Esophagus squamous epithelium (tissue), 5 donors: ENCODE measurements at regions not wholly inside any gene's neighbourhood (a gene's known extent, or its start where the extent isn't known, plus 50 kb on each side); places are given as distances from the start of the nearest gene placed in this dataset.

Source experiments
- DNase-seq: peaks from one replicate; lab custom pipeline; 2025; lab: John Stamatoyannopoulos, UW
- H3K27ac ChIP-seq, 4 donors: fragments of 200-600 bp; sonication (generic); one replicate each; pipeline ENCODE4 v1.5.1; 2016 to 2019; ENCODE audit warnings: mild to moderate bottlenecking in 1 of 4
- H3K27me3 ChIP-seq, 4 donors: fragments of 200-600 bp; sonication (generic); 1 replicate in 3 of 4; 2 replicates in 1 of 4; pipeline versions ENCODE4 v1.5.1 to v1.6.0; 2017 to 2021; ENCODE audit warnings: antibody characterized with exemption in 1 of 4
- H3K36me3 ChIP-seq, 3 donors: fragments of 200-600 bp; sonication (generic); one replicate each; pipeline ENCODE4 v1.5.1; 2016 to 2019
- H3K4me1 ChIP-seq, 3 donors: fragments of 200-600 bp; sonication (generic); one replicate each; pipeline ENCODE4 v1.5.1; 2017 to 2019
- H3K4me3 ChIP-seq, 4 donors: fragments of 200-600 bp; sonication (generic); 1 replicate in 3 of 4; 2 replicates in 1 of 4; pipeline ENCODE4 v1.5.1; 2016 to 2019; ENCODE audit warnings: mild to moderate bottlenecking in 2 of 4, moderate library complexity in 1 of 4
- H3K9me3 ChIP-seq, 3 donors: fragments of 200-600 bp; sonication (generic); one replicate each; pipeline ENCODE4 v1.5.1; 2016 to 2019
- CTCF ChIP-seq, 6 experiments: fragments of 450-650 bp in 4 of 6; fragments of 200-600 bp in 2 of 6; sonication (generic) in 2 of 6; IDR thresholded peaks; one replicate each; pipeline ENCODE4 v1.5.1; 2016 to 2019; ENCODE audit warnings: antibody characterized with exemption in 6 of 6, mild to moderate bottlenecking in 4 of 6, moderate library complexity in 4 of 6
- POLR2A ChIP-seq, 4 donors: fragments of 450-650 bp; IDR thresholded peaks; one replicate each; pipeline ENCODE4 v1.6.1; 2017; ENCODE audit warnings: antibody characterized with exemption in 4 of 4, mild to moderate bottlenecking in 4 of 4, moderate library complexity in 3 of 4
- WGBS, 2 donors: methylation state at CpG; one replicate each; pipeline ENCODE4 v1.1.5; 2018; 5-methylcytosine and 5-hydroxymethylcytosine counted together
- intact Hi-C: fragments of 100-400 bp; cut with DNase I; formaldehyde crosslinking; loops from one replicate; pipeline ENCODE4 v1.15.0; 2022
- donor health status: DM: yes; HTN: yes; CAD: no.

- H3K4me3 ChIP-seq = no peak overlapping the region
- H3K27ac ChIP-seq = no peak overlapping the region
- WGBS, 2 donors = 32 to 41% methylated on average over 1 of the region's 1 CpG
- intact Hi-C loops = no loop called here
- no peaks in the 10 kb centered on the region for H3K27me3 ChIP-seq
- no peak for DNase-seq
- H3K4me1 ChIP-seq = peaks cover 0 to 16% (median 4%) of the 10 kb centered on the region in 3 donors
- H3K36me3 ChIP-seq = no peaks in the 10 kb centered on the region
- TF ChIP-seq CTCF (IDR thresholded peaks at IDR 0.05) (no peak), POLR2A (IDR thresholded peaks at IDR 0.05) (no peak)
- H3K9me3 ChIP-seq = no peaks in the 10 kb centered on the region
These were observed 435.5 kb downstream of the KCNJ2 start for GRCh38 chr17:70604854-70605253.

DNA sequence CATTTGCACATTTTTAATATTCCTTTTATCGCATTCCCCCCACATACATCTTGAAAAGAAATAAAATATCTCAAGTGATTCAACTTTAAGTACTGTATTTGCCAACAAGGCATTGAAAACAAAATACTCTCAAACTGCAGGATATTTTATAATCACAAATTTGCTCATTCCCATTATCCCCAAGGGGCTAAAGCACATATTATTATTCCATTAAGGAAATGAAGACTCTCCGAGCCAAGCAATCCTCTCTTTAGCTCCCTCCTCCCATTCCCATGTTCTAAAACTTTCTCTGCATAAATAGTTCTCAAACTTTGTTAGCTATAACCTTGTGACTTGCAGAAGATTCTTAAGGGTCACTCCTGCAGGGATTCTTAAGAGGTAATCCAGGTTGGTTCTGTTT is 436.8 kb downstream of the KCNJ2 start:
- no peaks in the 10 kb centered on the region for H3K36me3 ChIP-seq
- WGBS, 2 donors = 65 to 77% methylated on average over 2 of the region's 2 CpGs

DNA sequence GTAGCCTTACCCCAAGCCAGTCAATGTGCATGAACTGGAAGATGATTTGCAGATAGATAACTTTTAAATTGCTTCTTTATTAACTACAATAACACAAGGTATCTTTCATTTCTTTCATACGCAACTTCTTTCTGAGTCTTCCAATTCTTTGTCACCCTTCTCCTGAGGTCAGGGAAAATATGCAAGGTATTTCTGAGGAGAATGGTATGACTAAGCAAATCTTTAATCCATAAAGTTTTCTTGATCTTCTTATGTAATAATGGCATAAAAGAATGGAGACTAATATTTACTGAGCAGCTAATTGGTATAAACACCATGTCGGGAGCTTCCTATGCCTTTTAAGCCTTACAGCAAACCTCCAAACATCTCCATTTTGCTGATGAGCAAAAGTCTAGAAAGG is 438.9 kb downstream of the KCNJ2 start:
- Histone ChIP-seq H3K4me1 (peaks cover 0 to 16% (median 4%) of the 10 kb centered on the region in 3 donors), H3K9me3 (no peaks in the 10 kb centered on the region), H3K36me3 (no peaks in the 10 kb centered on the region), H3K27me3 (no peaks in the 10 kb centered on the region), H3K4me3 (no peak overlapping the region), H3K27ac (no peak overlapping the region)
- TF ChIP-seq POLR2A (IDR thresholded peaks at IDR 0.05) = no peak
- TF ChIP-seq CTCF (IDR thresholded peaks at IDR 0.05) = no peak
- 31 to 47% methylated on average over 2 of the region's 2 CpGs for WGBS, 2 donors
- intact Hi-C loops = no loop called here
- DNase-seq = no peak

More for the DNA sequence above, 436.8 kb downstream of the KCNJ2 start:
- Histone ChIP-seq H3K4me3 (no peak overlapping the region), H3K9me3 (no peaks in the 10 kb centered on the region), H3K27ac (no peak overlapping the region), H3K27me3 (no peaks in the 10 kb centered on the region), H3K4me1 (peaks cover 0 to 16% (median 4%) of the 10 kb centered on the region in 3 donors)
- no peak for TF ChIP-seq CTCF (IDR thresholded peaks at IDR 0.05)
- no peak for TF ChIP-seq POLR2A (IDR thresholded peaks at IDR 0.05)
- intact Hi-C loops = no loop called here
- DNase-seq = no peak

- 85 to 94% methylated on average over 2 of the region's 2 CpGs for WGBS, 2 donors
- Histone ChIP-seq H3K27me3 (no peaks in the 10 kb centered on the region), H3K4me1 (peaks cover 0 to 10% (median 4%) of the 10 kb centered on the region in 3 donors), H3K36me3 (no peaks in the 10 kb centered on the region), H3K9me3 (no peaks in the 10 kb centered on the region), H3K27ac (no peak overlapping the region), H3K4me3 (no peak overlapping the region)
- DNase-seq = no peak
- no peak for TF ChIP-seq POLR2A (IDR thresholded peaks at IDR 0.05)
- TF ChIP-seq CTCF (IDR thresholded peaks at IDR 0.05) = no peak
- intact Hi-C loops = no loop called here
These were observed 439.6 kb downstream of the KCNJ2 start for GRCh38 chr17:70608957-70609356.

- Histone ChIP-seq H3K36me3 (no peaks in the 10 kb centered on the region), H3K4me3 (no peak overlapping the region), H3K4me1 (peaks cover 0 to 4% (median 4%) of the 10 kb centered on the region in 3 donors), H3K27ac (no peak overlapping the region), H3K9me3 (no peaks in the 10 kb centered on the region), H3K27me3 (no peaks in the 10 kb centered on the region)
- WGBS, 2 donors = 60 to 63% methylated on average over 1 of the region's 1 CpG
- DNase-seq = no peak
- intact Hi-C loops = no loop called here
- TF ChIP-seq POLR2A (IDR thresholded peaks at IDR 0.05) = no peak
- TF ChIP-seq CTCF (IDR thresholded peaks at IDR 0.05) = no peak
These were observed 440.2 kb downstream of the KCNJ2 start for GRCh38 chr17:70609566-70609965.
